ENCODE measurements at regions not wholly inside any gene's neighbourhood (a gene's known extent, or its start where the extent isn't known, plus 50 kb on each side); places are given as distances from the start of the nearest gene placed in this dataset.
"Not testable (repeated sequence)": the region's sequence is repeated elsewhere in the genome, so short reads cannot be mapped to it uniquely, and the experiment has no call there.

- Histone ChIP-seq H4K12ac (ENCODE audit: low read depth, low read length) (no peak overlapping the region), H3K18ac (ENCODE audit: low read length) (no peak overlapping the region), H3K14ac (ENCODE audit: low read length) (no peak overlapping the region), H3K23ac (ENCODE audit: low read length) (no peak overlapping the region), H3K4me2 (ENCODE audit: low read length) (no peak overlapping the region), H4K8ac (ENCODE audit: low read depth, low read length) (no peak overlapping the region), H2BK5ac (ENCODE audit: low read depth, low read length, poor library complexity) (no peak overlapping the region), H4K91ac (ENCODE audit: low read depth, low read length) (no peak overlapping the region), H2AFZ (ENCODE audit: insufficient read depth, low read length, poor library complexity) (no peak overlapping the region), H3K79me1 (ENCODE audit: low read length) (no peaks in the 10 kb centered on the region), H3K9ac (ENCODE audit: low read length) (no peak overlapping the region), H2AK5ac (ENCODE audit: low read length) (no peak overlapping the region), H3K4me3 (ENCODE audit: low read depth, low read length) (no peak overlapping the region), H3K27me3 (ENCODE audit: insufficient read depth, low read length) (no peaks in the 10 kb centered on the region), H3K27ac (ENCODE audit: low read depth, low read length) (no peak overlapping the region), H3K4me1 (ENCODE audit: control insufficient read depth in 1 of 2, insufficient read depth in 2 of 2, low read length in 2 of 2) (no peaks in the 10 kb centered on the region), H3K4ac (ENCODE audit: low read depth, low read length) (no peak overlapping the region), H2BK12ac (ENCODE audit: low read length) (no peak overlapping the region), H3K9me3 (ENCODE audit: insufficient read depth, low read depth, low read length) (no peaks in the 10 kb centered on the region), H3K79me2 (ENCODE audit: control insufficient read depth, insufficient read depth, low read length, poor library complexity) (no peaks in the 10 kb centered on the region), H3K36me3 (ENCODE audit: control insufficient read depth in 1 of 2, insufficient read depth in 2 of 2, low read length in 2 of 2) (no peaks in the 10 kb centered on the region), H2BK120ac (ENCODE audit: insufficient read depth, low read length, poor library complexity) (no peak overlapping the region)
- no peak for DNase-seq
- WGBS (ENCODE audit: extremely low coverage, insufficient coverage, insufficient read length) = no CpG with 5 or more reads among the region's 2 CpGs
Measured at GRCh38 chr5:28947865-28948264, 1909.5 kb upstream of the CDH9 start.

- Histone ChIP-seq H3K4ac (ENCODE audit: low read depth, low read length) (no peak overlapping the region), H3K14ac (ENCODE audit: low read length) (no peak overlapping the region), H3K79me2 (ENCODE audit: control insufficient read depth, insufficient read depth, low read length, poor library complexity) (no peaks in the 10 kb centered on the region), H4K91ac (ENCODE audit: low read depth, low read length) (no peak overlapping the region), H2BK5ac (ENCODE audit: low read depth, low read length, poor library complexity) (no peak overlapping the region), H2BK12ac (ENCODE audit: low read length) (no peak overlapping the region), H3K4me1 (ENCODE audit: control insufficient read depth in 1 of 2, insufficient read depth in 2 of 2, low read length in 2 of 2) (no peaks in the 10 kb centered on the region), H3K36me3 (ENCODE audit: control insufficient read depth in 1 of 2, insufficient read depth in 2 of 2, low read length in 2 of 2) (no peaks in the 10 kb centered on the region), H2AFZ (ENCODE audit: insufficient read depth, low read length, poor library complexity) (no peak overlapping the region), H3K4me2 (ENCODE audit: low read length) (no peak overlapping the region), H3K9me3 (ENCODE audit: insufficient read depth, low read depth, low read length) (no peaks in the 10 kb centered on the region), H2BK120ac (ENCODE audit: insufficient read depth, low read length, poor library complexity) (no peak overlapping the region), H3K9ac (ENCODE audit: low read length) (no peak overlapping the region), H3K27ac (ENCODE audit: low read depth, low read length) (no peak overlapping the region), H3K27me3 (ENCODE audit: insufficient read depth, low read length) (no peaks in the 10 kb centered on the region), H2AK5ac (ENCODE audit: low read length) (no peak overlapping the region), H3K18ac (ENCODE audit: low read length) (no peak overlapping the region), H3K79me1 (ENCODE audit: low read length) (no peaks in the 10 kb centered on the region), H4K12ac (ENCODE audit: low read depth, low read length) (no peak overlapping the region), H3K4me3 (ENCODE audit: low read depth, low read length) (no peak overlapping the region), H3K23ac (ENCODE audit: low read length) (no peak overlapping the region), H4K8ac (ENCODE audit: low read depth, low read length) (no peak overlapping the region)
- no peak for DNase-seq
Measured at GRCh38 chr5:28945859-28946258, 1907.5 kb upstream of the CDH9 start.

- H2AK5ac ChIP-seq (ENCODE audit: low read length); H3K9ac ChIP-seq (ENCODE audit: low read length); H2BK120ac ChIP-seq (ENCODE audit: insufficient read depth, low read length, poor library complexity); DNase-seq; H4K8ac ChIP-seq (ENCODE audit: low read depth, low read length); H4K91ac ChIP-seq (ENCODE audit: low read depth, low read length); H4K12ac ChIP-seq (ENCODE audit: low read depth, low read length); H3K27me3 ChIP-seq (ENCODE audit: insufficient read depth, low read length); H3K36me3 ChIP-seq (ENCODE audit: control insufficient read depth in 1 of 2, insufficient read depth in 2 of 2, low read length in 2 of 2); H3K14ac ChIP-seq (ENCODE audit: low read length); H3K79me2 ChIP-seq (ENCODE audit: control insufficient read depth, insufficient read depth, low read length, poor library complexity); H3K4ac ChIP-seq (ENCODE audit: low read depth, low read length); H3K27ac ChIP-seq (ENCODE audit: low read depth, low read length); H3K18ac ChIP-seq (ENCODE audit: low read length); H3K23ac ChIP-seq (ENCODE audit: low read length); H3K4me3 ChIP-seq (ENCODE audit: low read depth, low read length); H3K9me3 ChIP-seq (ENCODE audit: insufficient read depth, low read depth, low read length); H2BK12ac ChIP-seq (ENCODE audit: low read length); H3K79me1 ChIP-seq (ENCODE audit: low read length); H2AFZ ChIP-seq (ENCODE audit: insufficient read depth, low read length, poor library complexity); H3K4me2 ChIP-seq (ENCODE audit: low read length); H2BK5ac ChIP-seq (ENCODE audit: low read depth, low read length, poor library complexity); H3K4me1 ChIP-seq (ENCODE audit: control insufficient read depth in 1 of 2, insufficient read depth in 2 of 2, low read length in 2 of 2): not testable (repeated sequence)
- no CpG with 5 or more reads among the region's 24 CpGs for WGBS (ENCODE audit: extremely low coverage, insufficient coverage, insufficient read length)
Measured at GRCh38 chr5:28929366-28929765, 1891.0 kb upstream of the CDH9 start.

GRCh38 chr5:28928327-28928790, 1890.0 kb upstream of the CDH9 start:
- not testable (repeated sequence) for H3K79me2 ChIP-seq (ENCODE audit: control insufficient read depth, insufficient read depth, low read length, poor library complexity); H3K79me1 ChIP-seq (ENCODE audit: low read length); H4K12ac ChIP-seq (ENCODE audit: low read depth, low read length); H3K9me3 ChIP-seq (ENCODE audit: insufficient read depth, low read depth, low read length); H3K4me2 ChIP-seq (ENCODE audit: low read length); H3K36me3 ChIP-seq (ENCODE audit: control insufficient read depth in 1 of 2, insufficient read depth in 2 of 2, low read length in 2 of 2); H4K8ac ChIP-seq (ENCODE audit: low read depth, low read length); H3K23ac ChIP-seq (ENCODE audit: low read length); H3K27ac ChIP-seq (ENCODE audit: low read depth, low read length); H3K4me1 ChIP-seq (ENCODE audit: control insufficient read depth in 1 of 2, insufficient read depth in 2 of 2, low read length in 2 of 2); H3K4me3 ChIP-seq (ENCODE audit: low read depth, low read length); H3K14ac ChIP-seq (ENCODE audit: low read length); H3K4ac ChIP-seq (ENCODE audit: low read depth, low read length); H2BK120ac ChIP-seq (ENCODE audit: insufficient read depth, low read length, poor library complexity); H2AFZ ChIP-seq (ENCODE audit: insufficient read depth, low read length, poor library complexity); DNase-seq; H4K91ac ChIP-seq (ENCODE audit: low read depth, low read length); H3K18ac ChIP-seq (ENCODE audit: low read length); H2AK5ac ChIP-seq (ENCODE audit: low read length); H3K9ac ChIP-seq (ENCODE audit: low read length); H2BK12ac ChIP-seq (ENCODE audit: low read length); H2BK5ac ChIP-seq (ENCODE audit: low read depth, low read length, poor library complexity); H3K27me3 ChIP-seq (ENCODE audit: insufficient read depth, low read length)
- WGBS (ENCODE audit: extremely low coverage, insufficient coverage, insufficient read length) = no CpG with 5 or more reads among the region's 23 CpGs
